HG03469 (cell line): ENCODE measurements at regions not wholly inside any gene's neighbourhood (a gene's known extent, or its start where the extent isn't known, plus 50 kb on each side); places are given as distances from the start of the nearest gene placed in this dataset.
"Not testable (repeated sequence)": the region's sequence is repeated elsewhere in the genome, so short reads cannot be mapped to it uniquely, and the experiment has no call there.

ENCODE experiments used
- ATAC-seq: cut with Tn5 transposase; IDR thresholded peaks from one replicate; pipeline ENCODE4 v1.9.1; 2021; ENCODE audit warnings: mild to moderate bottlenecking, moderate library complexity, moderate number of reproducible peaks; ENCODE audit not compliant: unreplicated experiment

DNA sequence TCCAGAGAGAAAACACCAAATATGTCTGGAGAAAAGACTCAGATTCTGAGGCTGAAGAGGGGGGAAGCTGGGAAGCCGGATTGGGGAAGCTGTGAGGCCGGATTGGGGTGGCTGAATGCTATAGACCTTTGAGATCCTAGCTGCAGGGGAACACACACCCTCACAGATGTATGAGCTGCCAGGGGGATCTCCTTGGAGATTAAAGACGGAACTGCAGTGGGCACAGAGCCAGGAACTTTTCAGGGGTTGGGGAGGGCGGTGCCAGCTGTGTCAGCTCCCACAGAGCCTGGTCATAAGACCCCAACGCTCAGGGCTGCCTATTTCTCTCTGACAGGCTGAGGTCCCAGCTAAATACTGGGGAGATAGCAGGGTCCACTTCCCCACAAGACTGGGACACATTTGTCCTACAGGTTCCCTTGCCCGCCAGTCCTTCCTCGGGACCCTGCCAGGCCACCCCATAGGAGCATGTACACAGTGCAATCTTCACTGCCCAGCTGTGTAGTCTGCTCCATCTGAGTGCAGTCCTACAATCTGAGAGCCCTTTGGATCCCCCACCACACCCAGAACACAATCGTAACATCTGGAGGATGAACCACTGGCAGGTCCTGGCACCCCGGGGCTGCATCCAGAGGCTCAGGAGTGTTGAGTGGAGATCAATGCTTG lies 1893.9 kb downstream of the PCDH9 start:
- ATAC-seq = no peak

DNA sequence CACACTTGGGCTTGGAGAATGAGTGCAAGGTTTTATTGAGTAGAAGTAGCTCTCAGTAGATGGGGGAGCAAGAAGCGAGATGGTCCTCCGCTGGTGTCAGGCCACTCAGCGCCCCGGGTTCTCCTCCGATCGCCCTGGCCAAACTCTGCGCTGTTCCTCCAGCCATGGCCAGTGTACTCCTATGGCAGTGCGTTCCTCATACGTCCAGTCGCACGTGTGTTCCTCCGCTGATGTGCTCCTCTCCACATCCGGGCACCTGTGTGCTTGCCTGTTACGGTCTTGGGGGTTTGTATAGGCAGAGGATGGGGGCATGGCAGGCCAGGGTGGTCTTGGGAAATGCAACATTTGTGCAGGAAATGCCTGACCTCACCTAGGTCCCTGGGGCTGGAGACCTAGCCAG lies 1899.4 kb downstream of the PCDH9 start:
- ATAC-seq = no peak

DNA sequence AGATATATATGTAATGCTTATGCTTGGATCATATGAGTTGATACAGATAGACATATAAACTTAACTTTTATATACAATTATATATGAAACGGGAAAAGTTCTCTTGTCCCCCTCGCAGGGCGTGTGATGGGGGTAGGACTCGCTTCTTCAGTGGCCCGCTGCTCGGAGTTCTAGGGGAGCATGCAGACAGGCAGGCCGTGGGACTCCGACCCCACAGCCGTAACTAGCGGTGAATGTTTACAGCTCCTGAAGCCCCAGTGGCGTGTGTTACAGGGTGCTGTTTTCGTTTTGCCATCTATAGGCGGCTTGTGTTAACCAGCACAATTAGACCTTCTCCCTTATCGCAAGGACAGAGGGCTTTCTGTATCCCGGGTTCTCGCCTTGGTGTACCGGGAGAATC lies 1899.8 kb downstream of the PCDH9 start:
- no peak for ATAC-seq

DNA sequence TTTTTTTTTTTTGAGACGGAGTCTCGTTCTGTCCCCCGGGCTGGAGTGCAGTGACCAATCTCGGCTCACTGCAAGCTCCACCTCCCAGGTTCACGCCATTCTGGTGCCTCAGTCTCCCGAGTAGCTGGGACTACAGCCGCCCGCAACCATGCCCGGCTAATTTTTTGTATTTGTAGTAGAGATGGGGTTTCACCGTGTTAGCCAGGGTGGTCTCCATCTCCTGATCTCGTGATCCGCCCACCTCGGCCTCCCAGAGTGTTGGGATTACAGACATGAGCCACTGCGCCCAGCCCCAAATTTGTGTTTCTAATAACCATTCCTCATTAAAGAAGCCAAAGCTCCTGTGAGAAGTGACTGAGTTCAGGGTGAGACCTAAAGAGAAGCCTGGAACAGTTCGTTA lies 1906.9 kb downstream of the PCDH9 start:
- not testable (repeated sequence) for ATAC-seq

DNA sequence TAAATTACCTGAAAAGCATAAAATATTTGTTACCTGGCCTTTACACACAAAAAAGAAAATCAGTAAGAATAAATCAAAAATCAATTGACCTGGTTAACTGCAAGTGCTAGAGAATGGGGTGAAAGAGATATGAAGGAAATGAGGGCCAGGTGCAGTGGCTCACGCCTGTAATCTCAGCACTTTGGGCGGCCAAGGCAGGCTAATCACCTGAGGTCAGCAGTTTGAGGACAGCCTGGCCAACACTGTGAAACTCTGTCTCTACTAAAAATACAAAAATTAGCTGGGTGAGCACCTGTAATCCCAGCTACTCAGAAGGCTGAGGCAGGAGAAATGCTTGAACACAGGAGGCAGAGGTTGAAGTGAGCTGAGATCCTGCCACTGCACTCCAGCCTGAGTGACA lies 1908.7 kb downstream of the PCDH9 start:
- ATAC-seq = not testable (repeated sequence)

DNA sequence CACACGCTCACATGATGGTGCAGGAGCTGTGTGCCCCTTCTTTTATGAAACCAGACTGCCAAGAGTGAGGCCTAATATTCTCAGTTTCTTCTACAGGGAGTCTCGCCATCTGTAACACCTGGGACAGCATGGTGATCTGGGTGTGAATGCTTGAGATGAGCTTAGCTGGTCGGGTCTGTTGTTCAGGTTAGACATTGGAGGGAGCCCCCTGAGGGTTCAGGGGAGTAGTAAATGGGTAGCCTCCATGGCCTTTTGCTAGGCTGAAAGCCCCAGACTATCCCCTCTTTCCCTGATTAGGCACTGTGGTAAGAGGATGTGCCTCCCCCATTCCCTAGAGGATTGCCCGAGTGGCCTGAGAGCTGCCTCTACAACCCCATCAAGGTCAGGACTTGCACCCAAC lies 1916.1 kb downstream of the PCDH9 start:
- ATAC-seq = no peak

DNA sequence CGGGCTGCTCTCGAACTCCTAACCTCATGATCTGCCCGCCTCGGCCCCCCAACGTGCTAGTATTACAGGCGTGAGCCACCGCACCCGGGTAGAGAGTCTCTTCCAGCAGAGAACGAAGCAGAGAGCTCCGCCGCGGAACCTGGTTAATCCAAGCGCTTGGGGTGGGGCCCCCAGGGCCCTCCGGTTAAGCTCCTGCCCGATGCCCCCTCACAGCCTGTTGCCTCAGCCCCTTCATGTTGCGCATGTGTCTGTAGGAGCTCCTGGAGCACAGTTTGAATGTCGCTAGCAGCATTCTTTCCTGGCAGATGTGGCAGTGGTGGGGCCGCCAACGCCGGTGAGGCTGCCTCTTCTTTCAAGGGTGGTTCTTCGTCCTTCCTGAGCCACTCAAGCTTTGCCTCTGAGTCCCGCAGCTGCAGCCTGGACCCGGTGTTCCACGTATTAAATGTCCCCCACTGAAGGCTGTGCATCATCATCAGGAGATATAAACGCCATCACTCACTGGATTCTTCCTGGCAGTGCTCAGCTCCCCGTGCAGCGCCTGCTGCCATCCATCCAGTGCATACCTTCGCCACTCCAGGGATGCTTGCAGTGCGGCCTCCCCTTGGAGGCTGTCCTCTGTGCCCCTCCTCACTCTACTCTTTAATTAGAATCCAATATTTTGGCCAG lies 1919.3 kb downstream of the PCDH9 start:
- no peak for ATAC-seq

DNA sequence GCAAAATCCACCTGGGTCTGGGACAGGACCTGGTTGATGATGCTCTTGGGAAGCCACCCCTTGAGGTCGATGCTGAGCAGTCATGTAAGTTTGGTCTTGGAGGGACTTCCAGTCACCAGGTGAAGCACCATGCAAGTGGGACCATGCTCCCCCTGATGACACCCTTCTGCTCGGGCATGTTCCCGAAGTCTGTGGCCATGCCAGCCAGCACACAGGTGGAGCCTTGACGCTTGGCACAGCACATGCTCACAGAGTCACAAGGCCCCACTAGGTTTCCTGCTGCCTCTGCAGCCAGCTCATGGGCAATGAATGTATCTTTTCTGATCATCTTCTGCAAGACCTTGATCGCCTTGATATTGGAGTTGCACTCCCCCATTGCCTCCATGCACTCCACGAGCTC lies 1920.2 kb downstream of the PCDH9 start:
- no peak for ATAC-seq

DNA sequence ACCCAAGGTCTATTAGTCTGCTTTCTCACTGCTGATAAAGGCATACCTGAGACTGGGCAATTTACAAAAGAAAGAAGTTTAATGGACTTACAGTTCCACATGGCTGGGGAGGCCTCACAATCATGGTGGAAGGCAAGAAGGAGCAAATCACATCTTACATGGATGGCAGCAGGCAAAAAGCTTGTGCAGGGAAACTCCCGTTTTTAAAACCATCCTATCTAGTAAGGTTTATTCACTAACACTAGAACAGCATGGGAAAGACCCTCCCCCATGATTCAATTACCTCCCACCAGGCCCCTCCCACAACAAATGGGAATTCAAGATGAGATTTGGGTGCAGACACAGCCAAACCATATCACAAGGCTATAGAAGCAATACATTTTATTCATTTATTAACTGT lies 1921.4 kb downstream of the PCDH9 start:
- not testable (repeated sequence) for ATAC-seq

DNA sequence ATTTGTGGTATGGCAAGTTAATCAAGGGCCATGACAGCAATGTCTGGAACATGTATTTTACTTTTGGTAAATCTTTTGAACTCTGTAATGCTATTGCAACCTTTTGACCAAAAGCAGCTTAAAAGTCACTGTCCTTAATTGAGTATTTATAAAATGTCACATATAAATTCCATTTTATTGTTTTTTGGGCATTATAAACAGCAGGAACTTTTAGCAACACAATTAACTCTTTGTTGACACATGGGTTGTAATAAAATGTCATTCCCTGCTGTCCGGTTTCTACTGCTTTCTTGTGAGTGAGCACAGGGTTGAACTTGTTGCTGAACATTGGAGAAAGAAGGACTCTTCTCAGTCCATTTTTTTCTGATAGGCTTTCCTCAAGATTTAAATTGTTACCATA lies 1923.1 kb downstream of the PCDH9 start:
- ATAC-seq = no peak

DNA sequence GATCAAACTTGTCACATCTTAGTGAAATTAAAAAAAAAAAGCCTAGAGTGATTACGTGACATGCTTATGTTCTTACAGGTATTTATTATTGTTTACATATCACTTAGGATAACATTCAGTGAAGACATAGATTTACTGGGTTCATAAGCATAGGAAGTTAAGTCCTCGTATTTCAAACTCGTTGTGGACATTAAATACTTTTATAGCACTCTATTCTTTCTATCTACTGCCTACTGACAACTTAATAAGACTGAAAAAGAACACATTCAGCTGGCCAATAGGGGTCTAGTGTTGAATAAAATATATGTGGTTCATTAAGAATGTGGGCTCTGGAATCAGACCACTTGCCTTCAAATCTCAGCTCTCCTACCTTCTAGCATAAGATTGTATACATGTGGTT lies 1927.4 kb downstream of the PCDH9 start:
- ATAC-seq = no peak

DNA sequence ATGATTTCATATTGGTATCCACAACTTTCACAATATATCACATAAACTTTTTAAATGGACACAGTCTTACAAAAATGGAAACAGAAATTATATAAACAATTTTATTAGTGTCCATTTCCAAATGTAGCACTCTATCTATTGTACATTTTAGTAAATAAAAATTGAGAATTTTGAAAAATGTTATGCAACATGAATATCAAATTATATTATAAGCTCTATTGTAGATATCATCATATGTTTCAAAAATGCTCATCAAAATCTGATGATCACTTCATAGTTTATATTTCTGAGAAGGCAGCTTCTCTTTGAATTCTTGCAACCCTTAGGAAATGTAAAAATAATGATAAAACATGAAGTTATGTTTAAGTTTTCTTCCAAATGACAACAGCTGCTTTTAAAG lies 1928.6 kb downstream of the PCDH9 start:
- no peak for ATAC-seq

DNA sequence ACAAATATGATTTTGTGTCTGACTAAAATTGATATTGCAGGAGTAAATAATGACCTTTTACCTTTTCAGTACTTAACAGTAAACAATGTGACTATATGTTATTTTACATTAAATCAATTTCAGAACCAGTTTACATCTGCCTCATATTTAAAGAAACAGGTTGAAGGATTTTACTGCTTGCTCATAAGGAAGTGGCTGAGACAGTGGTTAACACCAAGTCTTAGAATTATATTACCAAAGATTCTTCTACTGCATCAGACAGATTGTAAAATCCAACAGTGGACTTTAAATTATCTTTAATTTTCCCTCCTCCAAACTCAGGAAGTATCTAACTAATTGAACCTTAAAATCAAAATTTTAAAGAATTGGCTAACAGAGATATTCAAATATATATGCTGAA lies 1929.9 kb downstream of the PCDH9 start:
- no peak for ATAC-seq

DNA sequence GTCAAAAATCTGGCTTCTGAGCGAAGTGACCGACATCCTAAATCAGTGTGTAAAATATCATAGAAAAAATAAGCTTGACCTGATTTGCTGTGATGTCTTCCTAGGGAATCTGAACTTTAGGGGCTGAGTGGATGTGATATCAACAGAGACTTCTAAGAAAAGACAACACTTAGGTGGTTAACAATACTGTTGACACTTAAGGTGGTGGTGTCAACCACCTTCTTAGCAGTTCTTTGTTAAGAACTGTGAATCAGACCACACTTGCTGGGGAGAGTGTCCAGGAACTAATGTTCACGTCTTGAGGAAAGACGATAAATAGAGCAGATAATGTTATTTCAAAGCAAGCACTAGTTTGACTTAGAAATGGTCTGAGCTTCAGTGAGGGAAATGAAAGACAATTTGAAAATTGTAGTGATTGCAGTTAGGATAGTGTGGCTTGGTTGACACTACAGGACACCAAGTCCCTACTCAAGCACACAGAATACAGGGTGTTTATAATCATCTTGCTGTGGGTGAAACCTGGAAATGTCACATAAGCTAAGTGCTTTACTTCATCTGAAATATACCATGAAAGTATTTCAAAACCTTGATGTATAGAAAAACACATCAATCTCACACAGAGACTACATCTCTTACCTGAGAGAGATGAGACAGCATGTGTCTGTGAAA lies 1936.5 kb downstream of the PCDH9 start:
- ATAC-seq = no peak

DNA sequence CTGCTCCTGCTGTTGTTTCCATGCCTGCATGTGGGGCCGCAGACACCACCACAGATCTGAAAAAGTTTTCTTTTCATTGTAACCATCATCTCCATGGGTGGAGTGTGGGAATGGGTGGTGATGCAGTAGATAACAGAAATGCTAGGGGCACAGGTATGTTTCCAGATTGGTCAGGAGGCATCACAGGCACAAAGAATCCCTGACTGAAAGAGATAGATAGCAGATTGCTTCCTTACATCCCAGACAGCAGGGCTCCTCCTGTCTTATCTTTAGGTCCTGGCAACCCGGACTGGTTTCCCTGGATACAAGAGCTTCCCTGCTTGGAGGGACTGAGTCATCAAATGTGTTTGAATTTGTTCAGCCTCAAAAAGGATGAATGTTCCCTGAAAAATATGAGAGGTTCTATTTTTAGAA lies 1937.6 kb downstream of the PCDH9 start:
- ATAC-seq = no peak

DNA sequence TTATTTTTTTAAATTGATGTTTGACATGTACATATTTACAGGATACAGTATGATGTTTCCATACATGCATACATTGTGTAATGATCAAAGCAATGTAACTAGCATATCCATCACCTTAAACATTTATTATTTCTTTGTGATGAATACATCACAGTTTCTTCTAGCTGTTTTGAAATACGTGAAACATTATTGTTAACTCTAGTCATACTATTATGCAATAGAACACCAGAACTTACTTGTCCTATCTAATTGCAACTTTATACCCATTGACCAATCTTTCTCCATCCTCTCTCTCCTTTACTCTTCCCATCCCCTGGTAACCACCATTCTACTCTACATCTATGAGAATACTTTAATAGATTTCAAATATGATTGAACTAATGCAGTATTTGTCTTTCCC lies 1942.7 kb downstream of the PCDH9 start:
- ATAC-seq = no peak

DNA sequence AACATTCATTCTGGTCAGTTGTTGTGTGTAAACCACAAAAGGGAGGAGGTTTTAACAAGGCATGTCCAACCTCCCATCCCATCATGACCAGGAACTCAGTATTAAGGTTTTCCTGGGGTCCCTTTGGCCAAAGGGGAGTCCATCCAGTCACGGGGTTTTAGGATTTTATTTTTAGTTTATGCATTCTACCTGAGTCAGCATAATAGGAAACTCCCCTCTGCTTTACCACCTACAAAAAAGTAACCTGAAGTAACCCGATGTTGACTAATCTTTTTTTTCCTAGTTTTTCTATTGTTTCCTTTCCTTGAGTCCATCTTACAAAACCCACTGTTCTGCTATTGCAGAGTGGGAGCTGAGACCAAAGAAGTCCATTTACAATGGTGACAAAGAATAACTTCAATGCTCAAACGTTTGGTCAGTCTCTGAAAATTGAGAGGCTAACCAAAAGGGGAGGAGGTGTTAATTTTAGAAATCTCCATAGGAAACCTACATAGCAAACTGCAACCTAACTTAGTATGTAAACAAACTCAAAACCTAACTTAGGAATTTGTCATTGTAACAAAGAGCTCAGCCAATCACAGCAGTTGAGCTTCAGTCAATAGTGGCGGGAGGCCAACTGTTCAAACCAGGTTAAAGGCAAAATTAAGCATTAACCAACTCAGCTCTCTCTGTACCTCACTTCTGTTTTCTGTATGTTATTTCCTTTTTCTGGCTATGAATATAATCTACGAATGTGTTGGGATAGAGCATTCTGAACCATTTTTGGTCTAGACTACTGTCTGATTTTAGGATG lies 1954.1 kb downstream of the PCDH9 start:
- ATAC-seq = no peak

DNA sequence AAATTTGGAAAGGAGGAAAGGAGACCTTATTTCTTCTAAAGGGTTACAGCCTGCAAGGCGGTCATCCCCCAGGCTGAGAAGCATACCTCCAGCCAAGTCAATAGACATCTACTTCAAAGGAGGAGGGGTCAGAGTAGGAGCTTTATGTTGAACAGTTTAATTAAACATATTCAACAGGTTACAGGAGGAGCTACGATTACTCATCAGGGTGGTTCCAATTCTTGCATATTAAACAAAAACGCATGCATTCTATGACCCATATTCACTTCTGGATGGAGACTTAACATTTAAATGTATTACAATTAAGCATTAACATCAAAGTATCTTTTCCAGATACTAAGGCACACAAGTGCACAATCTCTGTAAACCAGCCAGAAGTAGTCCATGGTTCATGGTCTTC lies 1955.0 kb downstream of the PCDH9 start:
- ATAC-seq = no peak

DNA sequence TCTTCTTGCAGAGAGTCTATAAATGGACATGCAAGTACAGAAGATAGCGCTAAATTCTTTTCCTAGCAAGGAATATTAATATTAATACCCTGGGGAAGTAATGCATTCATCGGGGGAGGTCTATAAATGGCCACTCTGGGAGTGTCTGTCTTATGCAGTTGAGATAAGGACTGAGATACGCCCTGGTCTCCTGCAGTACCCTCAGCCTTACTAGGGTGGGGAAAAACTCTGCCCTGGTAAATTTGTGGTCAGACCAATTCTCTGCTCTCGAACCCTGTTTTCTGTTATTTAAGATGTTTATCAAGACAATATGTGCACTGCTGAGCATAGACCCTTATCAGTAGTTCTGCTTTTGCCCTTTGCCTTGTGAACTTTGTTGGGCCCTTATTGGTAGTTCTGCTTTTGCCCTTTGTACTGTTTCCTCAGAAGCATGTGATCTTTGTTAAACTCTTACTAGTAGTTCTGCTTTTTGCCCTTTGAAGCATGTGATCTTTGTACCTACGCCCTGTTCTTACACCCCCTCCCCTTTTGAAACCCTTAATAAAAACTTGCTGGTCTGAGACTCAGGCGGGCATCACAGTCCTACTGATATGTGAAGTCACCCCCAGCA lies 1956.2 kb downstream of the PCDH9 start:
- ATAC-seq = not testable (repeated sequence)

DNA sequence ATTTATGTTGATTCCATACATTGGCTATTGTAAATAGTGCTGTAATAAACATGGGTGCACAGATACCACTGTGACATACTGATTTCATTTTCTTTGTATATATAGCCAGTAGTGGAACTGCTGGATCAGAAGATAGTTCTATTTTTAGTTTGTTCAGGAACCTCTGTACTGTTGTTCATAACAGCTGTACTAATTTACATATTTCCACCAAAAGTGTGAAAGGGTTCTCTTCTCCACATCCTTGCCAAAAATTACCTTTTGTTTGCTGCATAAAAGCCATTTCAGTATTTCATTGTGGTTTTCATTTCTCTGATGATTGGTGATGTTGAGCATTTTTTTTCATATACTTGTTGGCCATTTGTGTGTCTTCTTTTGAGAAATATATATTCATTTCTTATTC lies 1962.1 kb downstream of the PCDH9 start:
- ATAC-seq = no peak

DNA sequence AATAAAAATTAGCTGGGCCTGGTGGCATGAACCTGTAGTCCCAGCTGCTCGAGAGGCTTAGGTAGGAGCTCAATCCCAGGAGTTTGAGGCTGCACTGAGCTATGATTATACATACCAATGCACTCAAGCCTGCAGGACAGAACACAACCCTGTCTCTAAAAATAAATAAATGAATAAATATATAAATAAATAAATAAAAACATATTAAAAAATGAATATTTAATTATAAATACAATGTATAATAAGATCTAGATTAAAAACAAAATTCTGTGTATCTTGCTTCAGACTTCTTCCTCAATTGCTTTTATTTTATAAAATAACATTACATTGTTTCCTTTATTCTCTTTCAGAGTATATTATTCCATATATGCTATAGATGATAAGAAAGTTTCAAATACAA lies 1964.1 kb downstream of the PCDH9 start:
- ATAC-seq = no peak
